ENCODE measurements at regions not wholly inside any gene's neighbourhood (a gene's known extent, or its start where the extent isn't known, plus 50 kb on each side); places are given as distances from the start of the nearest gene placed in this dataset.

- no peak overlapping the region for H3K27ac ChIP-seq
- POLR2A ChIA-PET (ENCODE audit: unreplicated experiment): no interaction called here
- intact Hi-C loops (cut with micrococcal nuclease; ENCODE audit: unreplicated experiment): no loop called here
- no peaks in the 10 kb centered on the region for H3F3A ChIP-seq (ENCODE audit: insufficient read depth, low read depth)
- H3K9me3 ChIP-seq (ENCODE audit: insufficient read depth, low read depth): no peaks in the 10 kb centered on the region
- no peak overlapping the region for H3K4me3 ChIP-seq
- H2AFZ ChIP-seq: no peak overlapping the region
- H3K4me2 ChIP-seq: no peak overlapping the region
- H3K79me2 ChIP-seq (ENCODE audit: low read depth): no peaks in the 10 kb centered on the region
- H3K4me1 ChIP-seq (replicated peaks; ENCODE audit: insufficient read depth): no peaks in the 10 kb centered on the region
- DNase-seq: no peak
- H3K27me3 ChIP-seq (ENCODE audit: insufficient read depth, low read depth): no peaks in the 10 kb centered on the region
- TF ChIP-seq EZH2 (IDR thresholded peaks at IDR 0.05; ENCODE audit: low read depth) (no peak), CTCF (conservative IDR thresholded peaks at IDR 0.05) (no peak)
- CTCF ChIA-PET: interaction anchor here (0.8 kb wide), 1 partner anchor 113 kb away, joined by 7 read pairs; no protein-coding TSS in a partner anchor
- BruUV-seq (replicated peaks): no TSS peak
- no peaks in the 10 kb centered on the region for H3K36me3 ChIP-seq (ENCODE audit: low read depth)
- no peaks in the 10 kb centered on the region for H4K20me1 ChIP-seq (ENCODE audit: insufficient read depth)
- H3K9me2 ChIP-seq (ENCODE audit: insufficient read depth): no peaks in the 10 kb centered on the region; the same call in 1 of the 2 replicates
These were observed 262.8 kb downstream of the SLC16A7 start for GRCh38 chr12:59858508-59859170.

GRCh38 chr12:59859171-59859510 lies 263.3 kb downstream of the SLC16A7 start:
- Histone ChIP-seq H3K79me2 (ENCODE audit: low read depth) (no peaks in the 10 kb centered on the region), H3K27me3 (ENCODE audit: insufficient read depth, low read depth) (no peaks in the 10 kb centered on the region), H3K36me3 (ENCODE audit: low read depth) (no peaks in the 10 kb centered on the region), H3K27ac (no peak overlapping the region), H3F3A (ENCODE audit: insufficient read depth, low read depth) (no peaks in the 10 kb centered on the region), H3K4me1 (replicated peaks; ENCODE audit: insufficient read depth) (no peaks in the 10 kb centered on the region), H3K9me2 (ENCODE audit: insufficient read depth) (no peaks in the 10 kb centered on the region; the same call in 1 of the 2 replicates), H3K4me3 (no peak overlapping the region), H3K9me3 (ENCODE audit: insufficient read depth, low read depth) (no peaks in the 10 kb centered on the region), H4K20me1 (ENCODE audit: insufficient read depth) (no peaks in the 10 kb centered on the region), H3K4me2 (no peak overlapping the region), H2AFZ (no peak overlapping the region)
- ChIA-PET POLR2A (ENCODE audit: unreplicated experiment) (no interaction called here), CTCF (interaction anchor here (0.8 kb wide), 1 partner anchor 112 kb away, joined by 7 read pairs; no protein-coding TSS in a partner anchor)
- intact Hi-C loops (cut with micrococcal nuclease; ENCODE audit: unreplicated experiment): no loop called here
- no peak for TF ChIP-seq EZH2 (IDR thresholded peaks at IDR 0.05; ENCODE audit: low read depth)
- no peak for TF ChIP-seq CTCF (conservative IDR thresholded peaks at IDR 0.05)
- no peak for DNase-seq
- no TSS peak for BruUV-seq (replicated peaks)

- CTCF ChIA-PET: no interaction called here
- no peak for DNase-seq
- POLR2A ChIA-PET (ENCODE audit: unreplicated experiment): no interaction called here
- no peaks in the 10 kb centered on the region for H4K20me1 ChIP-seq (ENCODE audit: insufficient read depth)
- no peaks in the 10 kb centered on the region for H3F3A ChIP-seq (ENCODE audit: insufficient read depth, low read depth)
- no peaks in the 10 kb centered on the region for H3K79me2 ChIP-seq (ENCODE audit: low read depth)
- H3K4me1 ChIP-seq (replicated peaks; ENCODE audit: insufficient read depth): no peaks in the 10 kb centered on the region
- H2AFZ ChIP-seq: no peak overlapping the region
- H3K4me2 ChIP-seq: no peak overlapping the region
- no peaks in the 10 kb centered on the region for H3K27me3 ChIP-seq (ENCODE audit: insufficient read depth, low read depth)
- no peak overlapping the region for H3K27ac ChIP-seq
- no peaks in the 10 kb centered on the region for H3K9me3 ChIP-seq (ENCODE audit: insufficient read depth, low read depth)
- H3K9me2 ChIP-seq (ENCODE audit: insufficient read depth): no peaks in the 10 kb centered on the region; the same call in 1 of the 2 replicates
- no peaks in the 10 kb centered on the region for H3K36me3 ChIP-seq (ENCODE audit: low read depth)
- intact Hi-C loops (cut with micrococcal nuclease; ENCODE audit: unreplicated experiment): no loop called here
- TF ChIP-seq CTCF (conservative IDR thresholded peaks at IDR 0.05) (no peak), EZH2 (IDR thresholded peaks at IDR 0.05; ENCODE audit: low read depth) (no peak)
- BruUV-seq (replicated peaks): no TSS peak
- H3K4me3 ChIP-seq: no peak overlapping the region
These were observed 265.8 kb downstream of the SLC16A7 start for GRCh38 chr12:59861635-59862034.
